GM18502 (cell line): ENCODE measurements at regions not wholly inside any gene's neighbourhood (a gene's known extent, or its start where the extent isn't known, plus 50 kb on each side); places are given as distances from the start of the nearest gene placed in this dataset.

Experiments
- ATAC-seq: cut with Tn5 transposase; IDR thresholded peaks from one replicate; pipeline ENCODE4 v1.9.1; 2021; ENCODE audit warnings: mild to moderate bottlenecking; ENCODE audit not compliant: unreplicated experiment, poor library complexity

GRCh38 chr22:48396785-48397530 is 1430.7 kb downstream of the BRD1 start:
- no peak for ATAC-seq

- no peak for ATAC-seq
Observed at GRCh38 chr22:48396091-48396784, 1431.4 kb downstream of the BRD1 start.

GRCh38 chr22:48395201-48395600 is 1432.5 kb downstream of the BRD1 start:
- no peak for ATAC-seq

- ATAC-seq: no peak
Observed at GRCh38 chr22:48394787-48395186, 1432.9 kb downstream of the BRD1 start.

GRCh38 chr22:48393885-48394284 is 1433.8 kb downstream of the BRD1 start:
- ATAC-seq: no peak

- ATAC-seq: no peak
Observed at GRCh38 chr22:48393041-48393370, 1434.7 kb downstream of the BRD1 start.

- ATAC-seq: no peak
Observed at GRCh38 chr22:48391820-48392219, 1435.9 kb downstream of the BRD1 start.

GRCh38 chr22:48391171-48391711 is 1436.4 kb downstream of the BRD1 start:
- no peak for ATAC-seq

- no peak for ATAC-seq
Observed at GRCh38 chr22:48389916-48390315, 1437.8 kb downstream of the BRD1 start.

- no peak for ATAC-seq
Observed at GRCh38 chr22:48382197-48382596, 1445.5 kb downstream of the BRD1 start.

GRCh38 chr22:48380016-48380665 is 1447.5 kb downstream of the BRD1 start:
- no peak for ATAC-seq

GRCh38 chr22:48379371-48379770 is 1448.3 kb downstream of the BRD1 start:
- no peak for ATAC-seq

GRCh38 chr22:48378673-48379072 is 1449.0 kb downstream of the BRD1 start:
- no peak for ATAC-seq

- no peak for ATAC-seq
Observed at GRCh38 chr22:48376936-48377712, 1450.5 kb downstream of the BRD1 start.

- no peak for ATAC-seq
Observed at GRCh38 chr22:48376428-48376827, 1451.2 kb downstream of the BRD1 start.

GRCh38 chr22:48373626-48374173 is 1454.0 kb downstream of the BRD1 start:
- no peak for ATAC-seq

GRCh38 chr22:48372390-48372789 is 1455.3 kb downstream of the BRD1 start:
- no peak for ATAC-seq

GRCh38 chr22:48371391-48371790 is 1456.3 kb downstream of the BRD1 start:
- ATAC-seq: no peak

GRCh38 chr22:48370508-48371325 is 1457.0 kb downstream of the BRD1 start:
- no peak for ATAC-seq
